K562 (cell line): ENCODE measurements at regions not wholly inside any gene's neighbourhood (a gene's known extent, or its start where the extent isn't known, plus 50 kb on each side); places are given as distances from the start of the nearest gene placed in this dataset.

ENCODE experiments used
- ATAC-seq: fragments of 200-7000 bp; cut with Tn5 transposase; 3 replicates; pipeline ENCODE4 v1.9.1; 2020; ENCODE audit warnings: moderate library complexity
- BruUV-seq: library from RNA; stranded (reverse); fragments of 400-500 nt; replicated peaks from 2 replicates; lab custom pipeline; 2021; lab: Mats Ljungman, UMichigan
- CTCF ChIA-PET: fragments of 300-600 bp; formaldehyde crosslinking; extraction: SDS; loops from one replicate; lab custom pipeline; 2021; ENCODE audit warnings: low intra/inter-chr PET ratio; lab: Yijun Ruan, JAX
- POLR2A ChIA-PET: fragments of 300-600, 350-650 bp; sonication (Branson Sonifier 250); formaldehyde crosslinking; extraction: SDS; loops from one replicate; lab custom pipeline; 2021; ENCODE audit warnings: antibody characterized with exemption, inconsistent platforms; lab: Yijun Ruan, JAX
- DNase-seq, 4 experiments: peaks; one replicate each; pipeline versions ENCODE4 v3.0.0 to v3.0.0-alpha.2; 2011 to 2018; ENCODE audit warnings: low spot score in 3 of 4, mixed read lengths in 3 of 4; ENCODE audit errors: extremely low read depth in 1 of 4
- FAIRE-seq: peaks from 2 replicates; lab custom pipeline; 2011; peaks lifted over from hg19 to GRCh38; lab: Jason Lieb, UNC
- H2AFZ ChIP-seq: 2 replicates; pipeline ENCODE4 v1.6.0; 2011; ENCODE audit warnings: low read depth, low read length, control low read depth, inconsistent platforms
- H3K27ac ChIP-seq: fragments of 200-600 bp; 3 replicates; pipeline ENCODE4 v1.8.0; 2011; ENCODE audit warnings: low read depth, mild to moderate bottlenecking, control low read depth, inconsistent platforms, low read length, moderate library complexity, mixed read lengths; ENCODE audit errors: extremely low read depth
- H3K27me3 ChIP-seq, 2 experiments: fragments of 300-600 bp in 1 of 2; 2 replicates in 1 of 2; 3 replicates in 1 of 2; pipeline versions ENCODE4 v1.6.0 to v1.8.0; 2011; ENCODE audit warnings: inconsistent platforms in 2 of 2, low read length in 2 of 2, mild to moderate bottlenecking in 1 of 2, mixed read lengths in 1 of 2, moderate library complexity in 1 of 2; ENCODE audit not compliant: control insufficient read depth in 2 of 2, insufficient read depth in 2 of 2
- H3K36me3 ChIP-seq: fragments of 300-600 bp; 3 replicates; pipeline ENCODE4 v1.8.0; 2011; ENCODE audit warnings: mild to moderate bottlenecking, low read length, inconsistent platforms; ENCODE audit not compliant: control insufficient read depth, insufficient read depth
- H3K4me1 ChIP-seq, 2 experiments: fragments of 200-600 bp in 1 of 2; replicated peaks in 1 of 2; 2 replicates in 1 of 2; 3 replicates in 1 of 2; pipeline versions ENCODE4 v1.5.1 to v1.8.0; 2011; ENCODE audit warnings: inconsistent platforms in 2 of 2, low read length in 2 of 2, mild to moderate bottlenecking in 1 of 2, mixed read lengths in 1 of 2, moderate library complexity in 1 of 2; ENCODE audit not compliant: control insufficient read depth in 2 of 2, insufficient read depth in 2 of 2
- H3K4me2 ChIP-seq: 2 replicates; pipeline ENCODE4 v1.6.1; 2011; ENCODE audit warnings: low read length, control low read depth, inconsistent platforms, mixed read lengths; ENCODE audit not compliant: insufficient read depth
- H3K4me3 ChIP-seq: fragments of 200-600 bp; sonication (generic), shearing (Covaris generic); 2 replicates; pipeline ENCODE4 v1.5.1; 2016; ENCODE audit warnings: control low read depth, inconsistent platforms
- H3K79me2 ChIP-seq: fragments of 200-600 bp; 3 replicates; pipeline ENCODE4 v1.8.0; 2011; ENCODE audit warnings: low read length, inconsistent platforms; ENCODE audit not compliant: control insufficient read depth, insufficient read depth
- H3K9ac ChIP-seq, 2 experiments: 2 replicates each; pipeline versions ENCODE4 v1.6.0 to v1.6.1; 2011; ENCODE audit warnings: low read depth in 2 of 2, low read length in 2 of 2, control low read depth in 1 of 2, inconsistent platforms in 1 of 2, mild to moderate bottlenecking in 1 of 2, mixed read lengths in 1 of 2; ENCODE audit not compliant: insufficient read depth in 1 of 2
- H3K9me1 ChIP-seq: one replicate; pipeline ENCODE4 v1.6.0; 2011; ENCODE audit warnings: inconsistent platforms, mild to moderate bottlenecking, low read length, moderate library complexity; ENCODE audit not compliant: control insufficient read depth, insufficient read depth
- H3K9me3 ChIP-seq: replicated peaks from 2 replicates; pipeline ENCODE4 v1.5.1; 2011; ENCODE audit warnings: low read depth, low read length, inconsistent platforms; ENCODE audit not compliant: control insufficient read depth, insufficient read depth
- H4K20me1 ChIP-seq: replicated peaks from 2 replicates; pipeline ENCODE4 v1.6.1; 2011; ENCODE audit warnings: low read length, inconsistent platforms, mixed read lengths; ENCODE audit not compliant: control insufficient read depth, insufficient read depth
- PHB ChIP-seq: fragments of 250-450 bp; sonication (Bioruptor Pico); IDR thresholded peaks from 2 replicates; pipeline ENCODE4 v1.5.0; 2021
- PHF20 ChIP-seq: fragments of 450-650 bp; IDR thresholded peaks from 2 replicates; pipeline ENCODE4 v1.6.1; 2018; ENCODE audit not compliant: partially characterized antibody
- SRSF9 ChIP-seq: fragments of 200-400 bp; formaldehyde crosslinking; IDR thresholded peaks from 2 replicates; pipeline ENCODE4 v1.6.1; 2017; ENCODE audit warnings: low read depth, low read length, borderline replicate concordance
- ZFP36 ChIP-seq: fragments of 150-350 bp; IDR thresholded peaks from 2 replicates; pipeline ENCODE4 v1.6.1; 2018; ENCODE audit warnings: low read length, low read depth; ENCODE audit not compliant: partially characterized antibody
- ZNF140 ChIP-seq: fragments of 250-450 bp; sonication (Bioruptor Pico); IDR thresholded peaks from 2 replicates; pipeline ENCODE4 v1.8.0; 2021; ENCODE audit warnings: moderate library complexity, mild to moderate bottlenecking, inconsistent platforms
- ZNF41 ChIP-seq: fragments of 250-450 bp; sonication (Bioruptor Pico); conservative IDR thresholded peaks from 2 replicates; pipeline ENCODE4 v1.4.0; 2020; ENCODE audit warnings: mild to moderate bottlenecking
- WGBS: fragments of 100-300 bp; shearing (Covaris generic); methylation state at CpG from one replicate; pipeline ENCODE4 v1.1.6; 2016; ENCODE audit warnings: low coverage, mixed read lengths; ENCODE audit not compliant: insufficient coverage; ENCODE audit errors: missing lambda C conversion rate; 5-methylcytosine and 5-hydroxymethylcytosine counted together
- in situ Hi-C: fragments of 300-500 bp; cut with MboI; formaldehyde crosslinking; loops from 4 replicates; pipeline ENCODE4 v1.15.0; 2018; ENCODE audit warnings: inconsistent platforms, mixed read lengths
- intact Hi-C: fragments of 100-400 bp; cut with micrococcal nuclease; formaldehyde crosslinking; loops from 2 replicates; pipeline ENCODE4 v1.14.2; 2022
- TF ChIP-seq, protein P1 (sequence below): fragments of 450-650 bp; IDR thresholded peaks from 2 replicates; pipeline ENCODE4 v1.7.0; 2016; ENCODE audit warnings: borderline replicate concordance
- TF ChIP-seq, protein P2 (sequence below): fragments of 200-400 bp; formaldehyde crosslinking; IDR thresholded peaks from 2 replicates; pipeline ENCODE4 v1.6.1; 2017; ENCODE audit warnings: mild to moderate bottlenecking, low read depth, low read length, moderate library complexity
- TF ChIP-seq, protein P3 (sequence below): IDR thresholded peaks from 2 replicates; pipeline ENCODE4 v1.6.1; 2011; ENCODE audit warnings: borderline replicate concordance, low read depth, mild to moderate bottlenecking, moderate library complexity, low read length; ENCODE audit not compliant: insufficient read depth, poor library complexity, severe bottlenecking

DNA sequence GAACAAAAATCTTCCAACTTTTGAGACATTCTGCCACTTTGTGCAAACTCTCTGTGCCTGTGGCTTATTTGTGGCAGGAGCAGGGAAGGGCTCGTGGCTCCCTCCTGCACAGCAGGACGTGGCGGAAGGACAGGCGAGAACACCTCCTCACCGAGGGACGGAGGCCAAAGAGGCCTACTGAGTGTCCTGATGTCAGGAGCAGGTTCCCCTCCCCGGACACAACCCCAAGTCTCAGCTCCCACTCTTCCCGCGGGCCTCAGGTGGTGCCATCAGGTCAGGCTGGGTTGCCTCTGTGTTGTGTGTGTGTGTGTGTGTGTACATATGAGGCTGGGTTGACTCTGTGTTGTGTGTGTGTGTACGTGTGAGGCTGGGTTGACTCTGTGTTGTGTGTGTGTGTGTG lies 136.8 kb upstream of the LPCAT1 start (continued):
- TF ChIP-seq, protein P1, sequence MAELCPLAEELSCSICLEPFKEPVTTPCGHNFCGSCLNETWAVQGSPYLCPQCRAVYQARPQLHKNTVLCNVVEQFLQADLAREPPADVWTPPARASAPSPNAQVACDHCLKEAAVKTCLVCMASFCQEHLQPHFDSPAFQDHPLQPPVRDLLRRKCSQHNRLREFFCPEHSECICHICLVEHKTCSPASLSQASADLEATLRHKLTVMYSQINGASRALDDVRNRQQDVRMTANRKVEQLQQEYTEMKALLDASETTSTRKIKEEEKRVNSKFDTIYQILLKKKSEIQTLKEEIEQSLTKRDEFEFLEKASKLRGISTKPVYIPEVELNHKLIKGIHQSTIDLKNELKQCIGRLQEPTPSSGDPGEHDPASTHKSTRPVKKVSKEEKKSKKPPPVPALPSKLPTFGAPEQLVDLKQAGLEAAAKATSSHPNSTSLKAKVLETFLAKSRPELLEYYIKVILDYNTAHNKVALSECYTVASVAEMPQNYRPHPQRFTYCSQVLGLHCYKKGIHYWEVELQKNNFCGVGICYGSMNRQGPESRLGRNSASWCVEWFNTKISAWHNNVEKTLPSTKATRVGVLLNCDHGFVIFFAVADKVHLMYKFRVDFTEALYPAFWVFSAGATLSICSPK: no peak
- TF ChIP-seq, protein P2, sequence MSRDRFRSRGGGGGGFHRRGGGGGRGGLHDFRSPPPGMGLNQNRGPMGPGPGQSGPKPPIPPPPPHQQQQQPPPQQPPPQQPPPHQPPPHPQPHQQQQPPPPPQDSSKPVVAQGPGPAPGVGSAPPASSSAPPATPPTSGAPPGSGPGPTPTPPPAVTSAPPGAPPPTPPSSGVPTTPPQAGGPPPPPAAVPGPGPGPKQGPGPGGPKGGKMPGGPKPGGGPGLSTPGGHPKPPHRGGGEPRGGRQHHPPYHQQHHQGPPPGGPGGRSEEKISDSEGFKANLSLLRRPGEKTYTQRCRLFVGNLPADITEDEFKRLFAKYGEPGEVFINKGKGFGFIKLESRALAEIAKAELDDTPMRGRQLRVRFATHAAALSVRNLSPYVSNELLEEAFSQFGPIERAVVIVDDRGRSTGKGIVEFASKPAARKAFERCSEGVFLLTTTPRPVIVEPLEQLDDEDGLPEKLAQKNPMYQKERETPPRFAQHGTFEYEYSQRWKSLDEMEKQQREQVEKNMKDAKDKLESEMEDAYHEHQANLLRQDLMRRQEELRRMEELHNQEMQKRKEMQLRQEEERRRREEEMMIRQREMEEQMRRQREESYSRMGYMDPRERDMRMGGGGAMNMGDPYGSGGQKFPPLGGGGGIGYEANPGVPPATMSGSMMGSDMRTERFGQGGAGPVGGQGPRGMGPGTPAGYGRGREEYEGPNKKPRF: no peak
- TF ChIP-seq ZNF140 (CRISPR knock-in tag): no peak

DNA sequence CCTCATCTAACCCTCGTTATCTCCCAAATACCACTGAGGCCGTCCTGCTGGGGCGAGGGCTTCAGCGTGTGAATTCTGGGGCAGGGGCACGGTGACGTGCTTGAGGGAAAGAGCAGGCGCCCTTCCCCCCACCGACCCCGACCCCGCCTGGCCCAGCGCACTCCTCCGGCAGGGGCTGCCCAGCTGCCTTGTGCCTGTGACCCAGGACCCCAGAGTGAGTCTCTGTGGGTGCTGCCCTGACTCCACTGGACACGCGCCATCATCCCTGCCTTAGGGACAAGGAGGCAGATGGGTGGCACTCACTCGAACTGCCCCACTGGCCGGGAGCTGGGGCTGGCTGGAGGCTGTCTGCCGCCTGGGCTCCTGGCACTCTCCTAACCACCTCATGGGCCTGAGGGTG lies 136.2 kb upstream of the LPCAT1 start:
- POLR2A ChIA-PET: interaction anchor here (0.5 to 1.0 kb wide), 3 partner anchors 9 to 630 kb away, joined by 3 to 4 read pairs (median 3); no protein-coding TSS in a partner anchor
- H3K4me2 ChIP-seq: no peak overlapping the region
- ATAC-seq (no peak), FAIRE-seq (no peak)
- H3K4me3 ChIP-seq: no peak overlapping the region
- H3K27me3 ChIP-seq: peaks cover 66 to 86% of the 10 kb centered on the region in 2 experiments; a peak in 4 of 5 replicates
- WGBS: 11% methylated on average over 16 of the region's 17 CpGs
- no TSS peak for BruUV-seq
- H3K4me1 ChIP-seq: peaks cover 0 to 21% of the 10 kb centered on the region in 2 experiments; a peak in 1 of 5 replicates
- no peak overlapping the region for H2AFZ ChIP-seq
- intact Hi-C loops (no loop called here), in situ Hi-C loops (no loop called here)
- H3K36me3 ChIP-seq: no peaks in the 10 kb centered on the region
- peaks cover 17% of the 10 kb centered on the region for H4K20me1 ChIP-seq
- no peaks in the 10 kb centered on the region for H3K9me3 ChIP-seq
- TF ChIP-seq, protein P3, sequence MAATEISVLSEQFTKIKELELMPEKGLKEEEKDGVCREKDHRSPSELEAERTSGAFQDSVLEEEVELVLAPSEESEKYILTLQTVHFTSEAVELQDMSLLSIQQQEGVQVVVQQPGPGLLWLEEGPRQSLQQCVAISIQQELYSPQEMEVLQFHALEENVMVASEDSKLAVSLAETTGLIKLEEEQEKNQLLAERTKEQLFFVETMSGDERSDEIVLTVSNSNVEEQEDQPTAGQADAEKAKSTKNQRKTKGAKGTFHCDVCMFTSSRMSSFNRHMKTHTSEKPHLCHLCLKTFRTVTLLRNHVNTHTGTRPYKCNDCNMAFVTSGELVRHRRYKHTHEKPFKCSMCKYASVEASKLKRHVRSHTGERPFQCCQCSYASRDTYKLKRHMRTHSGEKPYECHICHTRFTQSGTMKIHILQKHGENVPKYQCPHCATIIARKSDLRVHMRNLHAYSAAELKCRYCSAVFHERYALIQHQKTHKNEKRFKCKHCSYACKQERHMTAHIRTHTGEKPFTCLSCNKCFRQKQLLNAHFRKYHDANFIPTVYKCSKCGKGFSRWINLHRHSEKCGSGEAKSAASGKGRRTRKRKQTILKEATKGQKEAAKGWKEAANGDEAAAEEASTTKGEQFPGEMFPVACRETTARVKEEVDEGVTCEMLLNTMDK: no peak
- TF ChIP-seq SRSF9 (no peak), PHB (no peak), ZNF41 (CRISPR knock-in tag) (no peak), PHF20 (no peak), ZFP36 (no peak)
- TF ChIP-seq, all 486 proteins: peak for 0
- no peaks in the 10 kb centered on the region for H3K79me2 ChIP-seq
- no peak overlapping the region for H3K27ac ChIP-seq
- peaks cover 3% of the 10 kb centered on the region for H3K9me1 ChIP-seq
- no peak for DNase-seq
- H3K9ac ChIP-seq: 0 out of 4 replicates have a peak overlapping the region, but pooled peaks of 1 of the 2 experiments have one; percentile 17
- CTCF ChIA-PET: no interaction called here
